OCI-LY3 (cell line): ENCODE measurements at regions not wholly inside any gene's neighbourhood (a gene's known extent, or its start where the extent isn't known, plus 50 kb on each side); places are given as distances from the start of the nearest gene placed in this dataset.

Experiments
- H2AFZ ChIP-seq: fragments of 200-600, 300-600 bp; shearing (Covaris generic); 2 replicates; pipeline ENCODE4 v1.6.0; 2014; ENCODE audit warnings: antibody characterized with exemption, low read depth, low read length
- H3K27ac ChIP-seq: fragments of 200-600, 300-600 bp; sonication (generic); 2 replicates; pipeline ENCODE4 v1.5.1; 2014; ENCODE audit warnings: mild to moderate bottlenecking, low read length, moderate library complexity, mixed read lengths
- H3K27me3 ChIP-seq: fragments of 200-600, 300-600 bp; sonication (generic); 2 replicates; pipeline ENCODE4 v1.6.1; 2014; ENCODE audit warnings: low read depth, low read length, mixed read lengths
- H3K36me3 ChIP-seq: fragments of 200-600, 300-600 bp; sonication (generic); replicated peaks from 2 replicates; pipeline ENCODE3; 2014; ENCODE audit warnings: low read depth, low read length, mixed read lengths
- H3K4me1 ChIP-seq: fragments of 300-600, 200-600 bp; sonication (generic); 2 replicates; pipeline ENCODE4 v1.6.1; 2014; ENCODE audit warnings: low read length, mixed read lengths
- H3K4me2 ChIP-seq: fragments of 200-600, 300-600 bp; sonication (generic); 2 replicates; pipeline ENCODE4 v1.6.1; 2014; ENCODE audit warnings: low read length, mixed read lengths
- H3K4me3 ChIP-seq: fragments of 300-600, 200-600 bp; sonication (generic); 2 replicates; pipeline ENCODE4 v1.5.1; 2014; ENCODE audit warnings: antibody characterized with exemption, mild to moderate bottlenecking, low read length, moderate library complexity
- H3K79me2 ChIP-seq: fragments of 300-600, 200-600 bp; shearing (Covaris generic); 2 replicates; pipeline ENCODE4 v1.6.1; 2014; ENCODE audit warnings: mild to moderate bottlenecking, low read length, mixed read lengths
- H3K9ac ChIP-seq: fragments of 300-600, 200-600 bp; shearing (Covaris generic); 2 replicates; pipeline ENCODE4 v1.6.0; 2014; ENCODE audit warnings: mild to moderate bottlenecking, low read length, moderate library complexity
- H3K9me3 ChIP-seq: fragments of 200-600, 300-600 bp; shearing (Covaris generic); 2 replicates; pipeline ENCODE4 v1.6.1; 2014; ENCODE audit warnings: low read length, mixed read lengths; ENCODE audit not compliant: insufficient read depth
- H4K20me1 ChIP-seq: fragments of 200-600, 300-600 bp; sonication (generic); 2 replicates; pipeline ENCODE4 v1.6.1; 2016; ENCODE audit warnings: low read length, mixed read lengths; ENCODE audit not compliant: insufficient read depth
- CTCF ChIP-seq: fragments of 200-600, 300-600 bp; sonication (generic); IDR thresholded peaks from 2 replicates; pipeline ENCODE4 v1.5.1; 2014; ENCODE audit warnings: antibody characterized with exemption, low read length, low read depth
- EZH2phosphoT487 ChIP-seq: fragments of 200-600 bp; shearing (Covaris generic); IDR thresholded peaks from 2 replicates; pipeline ENCODE4 v1.6.1; 2018; ENCODE audit warnings: antibody characterized with exemption, mixed run types, low read depth

- no peaks in the 10 kb centered on the region for H3K4me1 ChIP-seq
- H3K9me3 ChIP-seq = no peaks in the 10 kb centered on the region
- no peaks in the 10 kb centered on the region for H4K20me1 ChIP-seq
- no peaks in the 10 kb centered on the region for H3K27me3 ChIP-seq
- no peak overlapping the region for H3K27ac ChIP-seq
- H3K4me2 ChIP-seq = no peak overlapping the region
- no peak overlapping the region for H2AFZ ChIP-seq
- no peak overlapping the region for H3K4me3 ChIP-seq
- H3K9ac ChIP-seq = no peak overlapping the region
- H3K79me2 ChIP-seq = no peaks in the 10 kb centered on the region
- no peaks in the 10 kb centered on the region for H3K36me3 ChIP-seq
- TF ChIP-seq EZH2phosphoT487 = no peak
- TF ChIP-seq CTCF = no peak
Observed at GRCh38 chr13:79745081-79745480, 264.1 kb downstream of the NDFIP2 start.

GRCh38 chr13:79742923-79743322 is 262.0 kb downstream of the NDFIP2 start:
- H2AFZ ChIP-seq = no peak overlapping the region
- no peaks in the 10 kb centered on the region for H3K36me3 ChIP-seq
- no peak overlapping the region for H3K4me2 ChIP-seq
- no peak overlapping the region for H3K4me3 ChIP-seq
- TF ChIP-seq EZH2phosphoT487 = no peak
- TF ChIP-seq CTCF = no peak
- no peaks in the 10 kb centered on the region for H3K79me2 ChIP-seq
- H3K9ac ChIP-seq = no peak overlapping the region
- no peak overlapping the region for H3K27ac ChIP-seq
- H4K20me1 ChIP-seq = no peaks in the 10 kb centered on the region
- H3K27me3 ChIP-seq = no peaks in the 10 kb centered on the region
- H3K9me3 ChIP-seq = no peaks in the 10 kb centered on the region
- H3K4me1 ChIP-seq = no peaks in the 10 kb centered on the region

- H4K20me1 ChIP-seq = no peaks in the 10 kb centered on the region
- H3K79me2 ChIP-seq = no peaks in the 10 kb centered on the region
- no peak overlapping the region for H3K4me2 ChIP-seq
- no peak overlapping the region; the same call in 1 of the 2 replicates for H2AFZ ChIP-seq
- no peak overlapping the region for H3K27ac ChIP-seq
- H3K9me3 ChIP-seq = no peaks in the 10 kb centered on the region
- H3K4me3 ChIP-seq = no peak overlapping the region
- TF ChIP-seq EZH2phosphoT487 (no peak), CTCF (no peak)
- no peak overlapping the region for H3K9ac ChIP-seq
- no peaks in the 10 kb centered on the region for H3K36me3 ChIP-seq
- no peaks in the 10 kb centered on the region for H3K4me1 ChIP-seq
- no peaks in the 10 kb centered on the region for H3K27me3 ChIP-seq
Observed at GRCh38 chr13:79740991-79741390, 260.0 kb downstream of the NDFIP2 start.

GRCh38 chr13:79736356-79736755 is 255.4 kb downstream of the NDFIP2 start:
- H3K4me2 ChIP-seq = no peak overlapping the region
- no peak for TF ChIP-seq EZH2phosphoT487
- TF ChIP-seq CTCF = no peak
- no peaks in the 10 kb centered on the region for H4K20me1 ChIP-seq
- no peak overlapping the region for H3K9ac ChIP-seq
- no peaks in the 10 kb centered on the region for H3K9me3 ChIP-seq
- H3K4me3 ChIP-seq = no peak overlapping the region
- H3K27me3 ChIP-seq = no peaks in the 10 kb centered on the region
- no peak overlapping the region for H2AFZ ChIP-seq
- H3K79me2 ChIP-seq = no peaks in the 10 kb centered on the region
- no peaks in the 10 kb centered on the region for H3K4me1 ChIP-seq
- no peaks in the 10 kb centered on the region for H3K36me3 ChIP-seq
- H3K27ac ChIP-seq = no peak overlapping the region
